ENCODE measurements at regions not wholly inside any gene's neighbourhood (a gene's known extent, or its start where the extent isn't known, plus 50 kb on each side); places are given as distances from the start of the nearest gene placed in this dataset.

GRCh38 chr3:159763602-159764489, 224.8 kb upstream of the IL12A start:
- TF ChIP-seq CTCF (IDR thresholded peaks at IDR 0.05) (peak; percentile 35), EZH2 (IDR thresholded peaks at IDR 0.05) (no peak)
